ENCODE measurements at regions not wholly inside any gene's neighbourhood (a gene's known extent, or its start where the extent isn't known, plus 50 kb on each side); places are given as distances from the start of the nearest gene placed in this dataset.

GRCh38 chr14:43338713-43339112 lies 1168.4 kb downstream of the FSCB start:
- TF ChIP-seq CTCF (conservative IDR thresholded peaks at IDR 0.05) (no peak), ZFX (IDR thresholded peaks at IDR 0.05) (no peak)
